Epidermal melanocyte (primary cell): ENCODE measurements at regions not wholly inside any gene's neighbourhood (a gene's known extent, or its start where the extent isn't known, plus 50 kb on each side); places are given as distances from the start of the nearest gene placed in this dataset.
"Not testable (repeated sequence)": the region's sequence is repeated elsewhere in the genome, so short reads cannot be mapped to it uniquely, and the experiment has no call there.

Experiments
- DNase-seq: peaks from one replicate; pipeline ENCODE4 v3.0.0; 2011; ENCODE audit warnings: low spot score; ENCODE audit not compliant: insufficient read length

GRCh38 chr13:39931505-39931904, 276.0 kb downstream of the COG6 start:
- no peak for DNase-seq

- DNase-seq, result not testable (repeated sequence)
These were observed 277.1 kb downstream of the COG6 start for GRCh38 chr13:39932514-39932913.

- DNase-seq, result no peak
These were observed 279.7 kb downstream of the COG6 start for GRCh38 chr13:39935155-39935554.

- no peak for DNase-seq
These were observed 283.1 kb downstream of the COG6 start for GRCh38 chr13:39938596-39938995.

- no peak for DNase-seq
These were observed 285.8 kb downstream of the COG6 start for GRCh38 chr13:39941236-39941635.

GRCh38 chr13:39941911-39942551, 286.6 kb downstream of the COG6 start:
- DNase-seq, result no peak

GRCh38 chr13:39942552-39943273, 287.3 kb downstream of the COG6 start:
- peak; percentile 40 for DNase-seq

GRCh38 chr13:39943711-39944110, 288.2 kb downstream of the COG6 start:
- DNase-seq, result no peak

- no peak for DNase-seq
These were observed 289.8 kb downstream of the COG6 start for GRCh38 chr13:39945226-39945625.

GRCh38 chr13:39946769-39947168, 291.3 kb downstream of the COG6 start:
- no peak for DNase-seq

GRCh38 chr13:39951301-39951700, 295.8 kb downstream of the COG6 start:
- no peak for DNase-seq

- no peak for DNase-seq
These were observed 297.1 kb downstream of the COG6 start for GRCh38 chr13:39952249-39953233.

- DNase-seq, result no peak
These were observed 299.0 kb downstream of the COG6 start for GRCh38 chr13:39954476-39954875.

- no peak for DNase-seq
These were observed 300.1 kb downstream of the COG6 start for GRCh38 chr13:39955560-39955959.

GRCh38 chr13:39956036-39956435, 300.6 kb downstream of the COG6 start:
- DNase-seq, result no peak

- no peak for DNase-seq
These were observed 302.6 kb downstream of the COG6 start for GRCh38 chr13:39957868-39958677.

- no peak for DNase-seq
These were observed 304.2 kb downstream of the COG6 start for GRCh38 chr13:39959497-39960144.

- DNase-seq, result no peak
These were observed 304.7 kb downstream of the COG6 start for GRCh38 chr13:39960191-39960590.

- DNase-seq, result no peak
These were observed 305.6 kb downstream of the COG6 start for GRCh38 chr13:39961036-39961435.

GRCh38 chr13:39963612-39964011, 308.1 kb downstream of the COG6 start:
- DNase-seq, result no peak

- no peak for DNase-seq
These were observed 309.8 kb downstream of the COG6 start for GRCh38 chr13:39965309-39965708.
